ENCODE measurements at regions not wholly inside any gene's neighbourhood (a gene's known extent, or its start where the extent isn't known, plus 50 kb on each side); places are given as distances from the start of the nearest gene placed in this dataset.

DNA sequence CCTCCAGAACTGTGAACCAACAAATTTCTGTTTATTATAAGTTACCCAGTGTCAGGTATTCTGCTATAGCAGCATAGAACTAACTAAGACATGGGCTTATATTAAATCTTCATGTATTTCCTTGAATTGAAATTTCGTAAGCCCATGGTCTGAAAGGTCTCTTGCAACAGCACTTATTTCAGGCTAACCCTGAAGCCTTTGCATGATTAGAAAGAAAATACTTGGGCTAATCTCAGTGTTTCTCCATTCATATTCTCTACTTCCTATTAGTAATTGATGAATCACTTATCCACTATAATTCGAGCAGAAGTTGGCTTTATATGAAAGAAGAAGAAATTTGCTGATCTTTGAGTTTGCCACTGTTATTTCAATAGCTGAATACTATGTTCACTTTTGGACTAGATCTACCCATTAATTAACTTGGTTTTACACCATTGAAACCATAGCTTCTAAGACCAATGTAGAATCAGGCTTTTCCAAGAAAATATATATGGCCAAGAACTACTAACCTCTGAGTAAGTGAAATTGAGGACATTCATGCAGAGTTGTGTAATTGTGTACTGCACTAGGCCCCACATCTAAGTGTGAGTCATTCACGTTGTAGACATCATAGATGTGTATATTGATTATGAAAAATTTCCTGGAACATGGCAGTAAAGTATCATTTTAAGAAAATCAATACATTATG is 731.6 kb downstream of the SOCS6 start:
- Histone ChIP-seq H3K36me3 (ENCODE audit: control insufficient read depth in 1 of 2, insufficient read depth in 2 of 2, low read length in 1 of 2) (no peaks in the 10 kb centered on the region), H3K9me3 (ENCODE audit: control insufficient read depth, low read length) (no peaks in the 10 kb centered on the region), H3K4me1 (ENCODE audit: control insufficient read depth in 1 of 2, insufficient read depth in 2 of 2, low read length in 2 of 2) (no peaks in the 10 kb centered on the region), H3K27ac (ENCODE audit: low read depth in 1 of 2, low read length in 2 of 2) (no peak overlapping the region), H3K27me3 (ENCODE audit: control insufficient read depth in 1 of 2, insufficient read depth in 2 of 2, low read length in 1 of 2) (no peaks in the 10 kb centered on the region), H3K4me3 (ENCODE audit: low read length in 2 of 2) (no peak overlapping the region)
- 88 to 92% methylated on average over 3 of the region's 3 CpGs for WGBS, 2 donors
- intact Hi-C loops (cut with DNase I) = no loop called here
- no peak for DNase-seq
- ATAC-seq (ENCODE audit: low FRiP score) = no peak

DNA sequence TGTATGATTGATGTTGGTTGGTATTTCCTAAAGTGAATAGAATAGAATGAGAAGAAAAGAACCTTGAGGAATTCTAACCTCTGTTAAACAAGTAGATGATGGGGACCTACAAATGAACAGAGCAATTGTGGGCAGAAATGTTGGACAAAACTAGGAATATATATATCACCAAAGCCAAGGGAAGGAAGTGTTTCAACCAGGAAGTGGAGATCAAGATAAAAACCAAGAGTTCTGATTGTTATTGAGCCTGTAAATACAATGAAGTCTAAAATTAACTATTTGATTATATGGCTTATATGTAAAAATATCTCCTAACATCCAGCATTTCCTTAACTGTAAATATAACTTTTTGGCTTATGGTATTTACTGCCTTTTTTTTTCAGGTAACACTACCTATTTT is 730.0 kb downstream of the SOCS6 start:
- no peaks in the 10 kb centered on the region for H3K9me3 ChIP-seq (ENCODE audit: control insufficient read depth, low read length)
- ATAC-seq (ENCODE audit: low FRiP score) = no peak
- DNase-seq = no peak
- no peaks in the 10 kb centered on the region for H3K36me3 ChIP-seq (ENCODE audit: control insufficient read depth in 1 of 2, insufficient read depth in 2 of 2, low read length in 1 of 2)
- no peaks in the 10 kb centered on the region for H3K27me3 ChIP-seq (ENCODE audit: control insufficient read depth in 1 of 2, insufficient read depth in 2 of 2, low read length in 1 of 2)
- no peak overlapping the region for H3K4me3 ChIP-seq (ENCODE audit: low read length in 2 of 2)
- H3K27ac ChIP-seq (ENCODE audit: low read depth in 1 of 2, low read length in 2 of 2) = no peak overlapping the region
- intact Hi-C loops (cut with DNase I) = no loop called here
- no peaks in the 10 kb centered on the region for H3K4me1 ChIP-seq (ENCODE audit: control insufficient read depth in 1 of 2, insufficient read depth in 2 of 2, low read length in 2 of 2)

DNA sequence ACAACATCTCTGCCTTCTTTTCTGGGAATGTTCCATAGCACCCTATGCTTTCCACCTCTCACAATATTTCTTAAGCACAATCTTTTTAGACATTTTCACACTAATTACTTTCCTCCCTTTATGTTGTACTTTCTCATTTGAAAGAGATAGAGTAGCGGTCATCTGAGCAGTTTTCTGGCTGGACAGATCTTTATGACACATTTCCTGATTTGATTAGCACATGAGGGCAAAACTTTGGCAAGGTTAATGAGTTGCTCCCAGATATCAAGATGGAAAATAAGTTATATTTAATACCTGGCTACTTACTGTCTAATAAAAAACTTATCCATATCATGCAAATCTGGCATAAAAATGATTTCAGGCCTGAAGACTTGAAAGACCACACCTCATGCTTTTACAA is 723.9 kb downstream of the SOCS6 start:
- Histone ChIP-seq H3K9me3 (ENCODE audit: control insufficient read depth, low read length) (no peaks in the 10 kb centered on the region), H3K4me3 (ENCODE audit: low read length in 2 of 2) (no peak overlapping the region), H3K4me1 (ENCODE audit: control insufficient read depth in 1 of 2, insufficient read depth in 2 of 2, low read length in 2 of 2) (no peaks in the 10 kb centered on the region), H3K36me3 (ENCODE audit: control insufficient read depth in 1 of 2, insufficient read depth in 2 of 2, low read length in 1 of 2) (no peaks in the 10 kb centered on the region), H3K27ac (ENCODE audit: low read depth in 1 of 2, low read length in 2 of 2) (no peak overlapping the region), H3K27me3 (ENCODE audit: control insufficient read depth in 1 of 2, insufficient read depth in 2 of 2, low read length in 1 of 2) (no peaks in the 10 kb centered on the region)
- WGBS, 2 donors = 16 to 31% methylated on average over 1 of the region's 1 CpG
- intact Hi-C loops (cut with DNase I) = no loop called here
- ATAC-seq (ENCODE audit: low FRiP score) = no peak
- DNase-seq = no peak

DNA sequence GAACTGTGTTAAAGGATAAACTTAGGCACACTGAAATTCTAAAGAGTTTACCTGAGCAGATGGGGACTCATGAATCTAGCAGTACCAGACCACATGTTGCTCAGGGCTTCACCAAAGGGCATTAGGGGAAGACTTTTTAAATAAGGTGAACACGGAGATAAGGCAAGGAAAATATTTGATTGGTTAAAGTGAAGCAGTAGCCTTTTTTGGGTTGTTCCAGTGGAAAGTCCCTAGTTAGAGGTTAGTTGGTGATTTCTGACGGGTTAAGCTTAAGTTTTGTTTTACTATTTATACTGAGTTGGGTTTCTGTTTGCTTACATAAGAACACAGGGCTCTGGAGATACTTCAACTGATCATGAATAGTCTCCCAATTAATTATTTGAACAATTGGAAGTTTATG is 722.5 kb downstream of the SOCS6 start:
- Histone ChIP-seq H3K27me3 (ENCODE audit: control insufficient read depth in 1 of 2, insufficient read depth in 2 of 2, low read length in 1 of 2) (no peaks in the 10 kb centered on the region), H3K36me3 (ENCODE audit: control insufficient read depth in 1 of 2, insufficient read depth in 2 of 2, low read length in 1 of 2) (no peaks in the 10 kb centered on the region), H3K4me1 (ENCODE audit: control insufficient read depth in 1 of 2, insufficient read depth in 2 of 2, low read length in 2 of 2) (no peaks in the 10 kb centered on the region), H3K4me3 (ENCODE audit: low read length in 2 of 2) (no peak overlapping the region), H3K27ac (ENCODE audit: low read depth in 1 of 2, low read length in 2 of 2) (no peak overlapping the region), H3K9me3 (ENCODE audit: control insufficient read depth, low read length) (no peaks in the 10 kb centered on the region)
- intact Hi-C loops (cut with DNase I) = no loop called here
- 77 to 88% methylated on average over 2 of the region's 2 CpGs for WGBS, 2 donors
- ATAC-seq (ENCODE audit: low FRiP score) (no peak), DNase-seq (no peak)

DNA sequence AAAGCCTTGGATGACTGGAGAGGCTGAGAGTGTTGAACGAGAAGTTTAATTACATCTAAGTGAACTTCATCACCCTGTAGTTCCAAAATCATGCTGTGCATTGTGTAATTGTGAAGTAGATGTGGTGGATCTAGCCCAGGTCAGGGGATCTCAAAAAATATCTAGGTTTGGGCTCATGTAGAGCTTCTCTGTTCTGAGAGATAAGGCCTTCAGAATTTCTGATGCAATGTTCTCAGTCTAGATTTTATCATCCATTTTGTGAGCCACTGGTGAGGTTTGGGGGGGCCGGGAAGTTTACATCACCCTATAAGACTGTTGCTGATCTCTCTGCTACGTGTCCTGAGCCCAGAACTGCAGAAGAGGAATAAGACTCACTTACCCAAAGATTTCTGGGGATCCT is 719.4 kb downstream of the SOCS6 start:
- ATAC-seq (ENCODE audit: low FRiP score) (no peak), DNase-seq (no peak)
- Histone ChIP-seq H3K9me3 (ENCODE audit: control insufficient read depth, low read length) (no peaks in the 10 kb centered on the region), H3K27me3 (ENCODE audit: control insufficient read depth in 1 of 2, insufficient read depth in 2 of 2, low read length in 1 of 2) (no peaks in the 10 kb centered on the region), H3K4me1 (ENCODE audit: control insufficient read depth in 1 of 2, insufficient read depth in 2 of 2, low read length in 2 of 2) (no peaks in the 10 kb centered on the region), H3K27ac (ENCODE audit: low read depth in 1 of 2, low read length in 2 of 2) (no peak overlapping the region), H3K36me3 (ENCODE audit: control insufficient read depth in 1 of 2, insufficient read depth in 2 of 2, low read length in 1 of 2) (no peaks in the 10 kb centered on the region), H3K4me3 (ENCODE audit: low read length in 2 of 2) (no peak overlapping the region)
- intact Hi-C loops (cut with DNase I) = no loop called here
- WGBS, 2 donors = 92 to 95% methylated on average over 3 of the region's 3 CpGs

DNA sequence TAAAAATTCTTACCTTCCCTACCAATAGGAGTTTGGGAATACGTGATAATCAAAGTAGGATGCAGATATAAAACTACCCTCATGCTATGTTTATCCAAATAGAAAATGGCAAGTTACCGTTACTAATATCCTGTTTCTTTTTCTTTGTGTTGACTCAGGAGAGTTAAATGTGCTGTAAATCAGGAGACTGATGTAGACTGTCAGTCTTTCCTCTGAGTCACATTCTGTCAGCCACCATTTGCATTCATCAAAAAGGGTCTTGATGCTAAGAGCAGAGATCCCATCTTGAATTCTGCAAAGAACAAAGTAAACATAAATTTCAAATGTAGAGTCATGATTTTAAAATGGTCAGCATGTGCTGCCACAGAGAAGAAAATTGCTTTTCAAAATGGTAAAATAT is 712.8 kb downstream of the SOCS6 start:
- ATAC-seq (ENCODE audit: low FRiP score) (no peak), DNase-seq (no peak)
- H3K9me3 ChIP-seq (ENCODE audit: control insufficient read depth, low read length) = no peaks in the 10 kb centered on the region
- 30 to 34% methylated on average over 2 of the region's 2 CpGs for WGBS, 2 donors
- H3K27me3 ChIP-seq (ENCODE audit: control insufficient read depth in 1 of 2, insufficient read depth in 2 of 2, low read length in 1 of 2) = no peaks in the 10 kb centered on the region
- H3K4me3 ChIP-seq (ENCODE audit: low read length in 2 of 2) = no peak overlapping the region
- no peak overlapping the region for H3K27ac ChIP-seq (ENCODE audit: low read depth in 1 of 2, low read length in 2 of 2)
- intact Hi-C loops (cut with DNase I) = no loop called here
- no peaks in the 10 kb centered on the region for H3K36me3 ChIP-seq (ENCODE audit: control insufficient read depth in 1 of 2, insufficient read depth in 2 of 2, low read length in 1 of 2)
- H3K4me1 ChIP-seq (ENCODE audit: control insufficient read depth in 1 of 2, insufficient read depth in 2 of 2, low read length in 2 of 2) = no peaks in the 10 kb centered on the region

DNA sequence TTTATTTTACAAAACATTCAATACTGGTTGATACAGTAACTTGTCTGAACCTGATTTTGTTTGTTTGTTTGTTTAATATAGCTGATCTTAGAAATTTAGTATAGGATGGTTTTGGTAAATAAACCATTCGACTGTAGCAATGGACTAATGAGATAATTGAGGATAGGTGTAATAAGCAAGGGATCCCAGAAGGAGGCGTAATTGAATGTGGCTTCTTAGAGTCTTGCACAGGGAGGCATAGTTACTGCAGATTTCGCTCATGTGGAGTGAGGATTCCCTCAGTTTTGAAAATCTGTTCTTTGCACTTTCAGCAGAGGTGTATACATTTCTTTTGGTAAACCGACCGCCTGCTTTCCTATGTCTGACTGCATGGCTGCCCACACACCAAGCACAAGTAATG is 709.6 kb downstream of the SOCS6 start:
- 87 to 89% methylated on average over 5 of the region's 5 CpGs for WGBS, 2 donors
- Histone ChIP-seq H3K4me3 (ENCODE audit: low read length in 2 of 2) (no peak overlapping the region), H3K27me3 (ENCODE audit: control insufficient read depth in 1 of 2, insufficient read depth in 2 of 2, low read length in 1 of 2) (no peaks in the 10 kb centered on the region), H3K27ac (ENCODE audit: low read depth in 1 of 2, low read length in 2 of 2) (no peak overlapping the region), H3K9me3 (ENCODE audit: control insufficient read depth, low read length) (no peaks in the 10 kb centered on the region), H3K4me1 (ENCODE audit: control insufficient read depth in 1 of 2, insufficient read depth in 2 of 2, low read length in 2 of 2) (no peaks in the 10 kb centered on the region), H3K36me3 (ENCODE audit: control insufficient read depth in 1 of 2, insufficient read depth in 2 of 2, low read length in 1 of 2) (no peaks in the 10 kb centered on the region)
- intact Hi-C loops (cut with DNase I) = no loop called here
- DNase-seq (no peak), ATAC-seq (ENCODE audit: low FRiP score) (no peak)

DNA sequence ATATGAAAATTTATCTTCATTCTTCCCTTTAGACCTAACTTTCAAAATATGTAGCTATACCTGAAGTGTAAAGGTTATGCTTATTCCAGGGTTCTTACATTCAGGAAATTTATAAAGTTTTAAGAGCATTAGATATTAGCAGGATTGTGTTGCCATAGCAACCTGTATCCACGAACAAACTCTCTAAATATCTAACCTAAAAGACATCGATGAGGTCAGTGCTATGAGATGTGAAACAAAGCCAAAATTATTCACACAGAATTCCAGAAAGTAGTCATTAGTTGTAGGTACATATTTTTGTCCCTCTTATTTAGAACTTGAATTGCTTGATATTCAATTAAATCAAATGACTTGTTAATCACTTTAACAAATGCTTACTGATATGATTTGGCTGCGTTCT is 705.3 kb downstream of the SOCS6 start:
- Histone ChIP-seq H3K4me1 (ENCODE audit: control insufficient read depth in 1 of 2, insufficient read depth in 2 of 2, low read length in 2 of 2) (no peaks in the 10 kb centered on the region), H3K4me3 (ENCODE audit: low read length in 2 of 2) (no peak overlapping the region), H3K9me3 (ENCODE audit: control insufficient read depth, low read length) (no peaks in the 10 kb centered on the region), H3K36me3 (ENCODE audit: control insufficient read depth in 1 of 2, insufficient read depth in 2 of 2, low read length in 1 of 2) (no peaks in the 10 kb centered on the region), H3K27ac (ENCODE audit: low read depth in 1 of 2, low read length in 2 of 2) (no peak overlapping the region), H3K27me3 (ENCODE audit: control insufficient read depth in 1 of 2, insufficient read depth in 2 of 2, low read length in 1 of 2) (no peaks in the 10 kb centered on the region)
- DNase-seq (no peak), ATAC-seq (ENCODE audit: low FRiP score) (no peak)
- intact Hi-C loops (cut with DNase I) = no loop called here
- 34 to 37% methylated on average over 3 of the region's 3 CpGs for WGBS, 2 donors

DNA sequence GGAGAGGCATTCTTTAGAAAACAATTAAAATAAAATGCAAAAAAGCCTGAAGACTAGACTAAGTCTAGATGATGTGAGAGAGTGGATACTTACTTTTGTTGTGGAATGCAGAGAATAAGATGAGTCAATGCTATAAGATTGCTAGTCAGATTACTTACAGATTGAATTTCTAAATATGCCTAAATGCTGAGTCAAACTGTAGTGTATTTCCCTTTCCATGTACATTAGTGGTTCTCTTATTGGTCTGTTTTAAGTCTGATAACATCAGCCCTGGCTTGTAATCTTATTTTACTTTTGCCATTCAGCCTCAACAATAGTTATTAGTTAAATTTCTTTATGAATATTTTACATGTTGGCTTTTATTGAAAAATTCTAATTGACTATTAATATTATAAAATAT is 702.7 kb downstream of the SOCS6 start:
- no peaks in the 10 kb centered on the region for H3K27me3 ChIP-seq (ENCODE audit: control insufficient read depth in 1 of 2, insufficient read depth in 2 of 2, low read length in 1 of 2)
- H3K9me3 ChIP-seq (ENCODE audit: control insufficient read depth, low read length) = no peaks in the 10 kb centered on the region
- no peak overlapping the region for H3K4me3 ChIP-seq (ENCODE audit: low read length in 2 of 2)
- H3K36me3 ChIP-seq (ENCODE audit: control insufficient read depth in 1 of 2, insufficient read depth in 2 of 2, low read length in 1 of 2) = no peaks in the 10 kb centered on the region
- no peaks in the 10 kb centered on the region for H3K4me1 ChIP-seq (ENCODE audit: control insufficient read depth in 1 of 2, insufficient read depth in 2 of 2, low read length in 2 of 2)
- intact Hi-C loops (cut with DNase I) = no loop called here
- DNase-seq (no peak), ATAC-seq (ENCODE audit: low FRiP score) (no peak)
- H3K27ac ChIP-seq (ENCODE audit: low read depth in 1 of 2, low read length in 2 of 2) = no peak overlapping the region

Measured in aorta (tissue), 5 donors.